Stimulated activated naive CD4-positive, alpha-beta T cell treated with Interleukin-2 at 50 U/mL for 16 hours (primary cell): ENCODE measurements at regions not wholly inside any gene's neighbourhood (a gene's known extent, or its start where the extent isn't known, plus 50 kb on each side); places are given as distances from the start of the nearest gene placed in this dataset.
A peak's percentile ranks its signal among the peaks of the same experiment; 100 is the strongest.

Source experiments
- DNase-seq: peaks from one replicate; lab custom pipeline; 2025; lab: John Stamatoyannopoulos, UW

DNA sequence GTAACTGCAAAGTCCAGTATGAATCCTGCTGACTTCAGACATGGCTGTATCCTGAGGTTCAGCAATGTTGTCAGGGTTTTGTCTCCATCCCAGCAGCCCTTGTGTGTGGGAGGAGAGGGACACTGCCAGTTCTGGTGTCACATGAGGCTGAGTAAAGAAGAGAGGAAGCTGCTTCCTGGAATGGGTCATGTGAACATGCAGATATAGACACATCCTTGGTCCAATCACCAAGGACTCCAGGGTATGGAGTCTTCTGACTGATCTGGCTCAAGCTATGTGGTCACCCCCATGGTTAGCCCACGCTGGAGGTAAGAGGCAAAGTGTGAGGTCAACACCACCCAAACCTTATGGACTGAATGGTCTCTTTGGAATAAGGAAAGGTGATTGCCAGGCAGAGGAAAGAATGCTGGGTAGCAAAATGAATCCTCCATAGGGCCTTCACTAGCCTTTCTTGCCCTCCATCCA, 134.4 kb upstream of the SLC1A4 start:
- no peak for DNase-seq

DNA sequence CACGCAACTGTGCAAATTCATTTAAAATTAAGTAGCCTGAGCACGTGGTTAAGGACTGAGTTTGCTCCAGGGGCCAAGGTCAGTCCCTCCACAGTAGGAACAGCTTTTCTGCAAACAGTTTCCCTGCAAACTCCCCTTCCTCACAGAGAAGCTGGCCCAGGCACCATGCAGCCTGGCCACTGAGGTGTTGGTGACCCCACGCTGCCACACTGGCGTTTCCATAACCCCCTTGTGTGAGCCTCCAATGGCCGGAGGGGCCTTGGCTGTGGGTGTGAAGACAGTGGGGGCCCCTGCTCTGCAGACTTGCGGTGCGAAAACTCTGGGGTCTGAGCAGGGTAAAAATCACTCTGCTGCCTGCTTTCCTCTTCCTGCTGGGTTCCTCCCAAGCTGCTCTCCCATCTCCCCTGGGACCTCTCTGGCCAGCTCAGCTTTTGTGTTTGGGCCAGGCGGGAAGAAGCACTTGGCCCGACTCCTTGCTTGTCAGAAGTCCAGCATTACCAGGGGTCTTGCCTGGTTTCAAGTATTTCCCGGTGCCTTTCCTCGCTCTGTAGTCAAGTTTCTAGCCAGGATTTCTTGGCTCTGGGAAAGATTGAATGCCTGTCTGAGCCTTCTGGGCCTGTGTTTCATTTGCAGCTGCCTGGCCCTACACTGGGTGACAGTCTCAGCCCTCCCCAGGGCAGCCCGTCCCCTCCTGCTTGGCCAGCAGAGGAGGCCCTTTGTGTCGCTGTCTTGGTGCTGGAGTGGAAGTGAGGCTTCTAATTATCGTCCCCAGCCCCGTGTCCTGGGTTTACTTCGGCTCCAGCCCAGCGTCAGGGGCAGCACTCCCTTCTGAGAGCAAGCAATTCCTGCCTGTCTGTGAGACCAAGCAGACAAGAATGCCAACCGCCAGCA, 131.4 kb upstream of the SLC1A4 start:
- no peak for DNase-seq

DNA sequence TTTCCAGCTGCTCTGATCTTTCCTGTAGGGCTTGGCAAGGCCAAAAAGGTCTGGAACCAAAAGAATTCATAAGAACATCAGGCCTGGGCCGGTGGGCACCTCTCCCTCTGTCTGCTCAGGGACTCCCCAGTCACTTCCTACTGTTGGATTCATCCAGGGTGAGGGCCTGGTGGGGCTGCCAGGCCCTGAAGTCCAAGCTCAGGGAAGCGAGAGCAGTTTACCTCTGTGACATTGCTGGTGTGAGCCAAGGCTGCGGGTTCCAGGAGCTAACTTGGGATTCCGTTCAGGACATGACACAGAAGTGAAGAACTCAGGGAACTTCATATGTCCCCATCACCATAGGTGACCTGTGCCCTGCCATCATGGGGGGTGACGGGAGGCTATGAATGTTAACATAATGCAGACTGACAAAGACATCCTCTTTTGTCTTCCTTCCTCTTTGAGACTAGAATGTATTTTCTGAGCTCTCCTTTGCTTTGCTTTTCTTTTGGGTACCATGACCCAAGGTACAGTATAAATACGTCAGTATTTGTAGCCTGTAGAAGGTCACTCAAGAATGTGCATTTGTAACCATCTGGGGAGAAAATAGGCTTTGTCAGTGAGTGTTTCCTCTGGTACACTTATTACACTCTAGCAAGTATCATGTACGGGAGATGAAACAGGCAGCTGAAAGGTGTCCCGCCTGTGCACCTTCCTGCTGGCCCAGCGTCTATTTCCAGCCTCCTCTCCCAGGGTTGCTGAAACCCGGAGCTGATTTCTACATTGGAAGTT, 130.5 kb upstream of the SLC1A4 start:
- DNase-seq, result no peak

DNA sequence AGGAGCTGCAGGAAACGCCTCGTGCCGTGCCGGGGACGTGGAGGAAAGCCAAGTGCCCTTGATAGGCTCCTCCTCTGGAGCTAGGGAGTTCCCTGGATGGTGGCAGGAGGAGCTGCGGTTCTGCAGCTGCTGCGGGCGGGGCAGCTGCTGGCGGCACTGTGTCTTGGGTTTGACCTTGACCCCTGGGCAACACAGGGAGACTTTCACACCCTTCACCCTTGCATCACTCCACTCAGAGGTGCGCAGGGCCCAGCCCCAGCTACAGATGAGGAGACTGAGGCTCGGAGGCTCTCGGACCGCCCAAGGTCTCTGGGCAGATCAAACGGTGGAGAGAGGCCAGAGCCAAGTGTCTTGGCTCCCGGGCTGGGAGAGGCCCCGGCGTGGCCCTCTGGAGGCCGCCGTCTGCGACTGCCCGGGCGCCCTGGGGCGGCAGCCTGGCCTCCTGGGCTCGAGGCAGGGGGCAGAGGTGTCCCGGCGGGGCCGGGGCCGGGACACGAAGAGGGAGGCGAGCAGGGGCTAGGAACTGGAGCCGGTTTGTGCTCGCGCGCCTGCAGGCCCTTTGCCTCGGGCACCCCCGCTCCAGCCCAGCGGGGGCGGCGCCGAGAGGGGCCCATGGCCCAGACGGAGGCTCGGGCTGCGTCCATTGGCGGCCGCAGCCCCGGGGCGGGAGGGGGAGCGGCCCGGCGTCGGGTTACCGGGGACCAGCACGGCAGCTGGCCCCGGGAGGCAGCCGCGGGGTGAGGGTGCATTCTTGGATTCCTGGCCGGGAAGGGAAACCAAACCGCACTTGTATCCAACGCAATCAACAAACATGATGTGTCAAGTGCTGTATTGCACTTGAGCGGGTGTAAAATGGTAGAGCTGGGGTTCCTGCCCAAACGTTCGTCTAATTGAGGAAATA, 129.6 kb upstream of the SLC1A4 start:
- DNase-seq, result no peak

DNA sequence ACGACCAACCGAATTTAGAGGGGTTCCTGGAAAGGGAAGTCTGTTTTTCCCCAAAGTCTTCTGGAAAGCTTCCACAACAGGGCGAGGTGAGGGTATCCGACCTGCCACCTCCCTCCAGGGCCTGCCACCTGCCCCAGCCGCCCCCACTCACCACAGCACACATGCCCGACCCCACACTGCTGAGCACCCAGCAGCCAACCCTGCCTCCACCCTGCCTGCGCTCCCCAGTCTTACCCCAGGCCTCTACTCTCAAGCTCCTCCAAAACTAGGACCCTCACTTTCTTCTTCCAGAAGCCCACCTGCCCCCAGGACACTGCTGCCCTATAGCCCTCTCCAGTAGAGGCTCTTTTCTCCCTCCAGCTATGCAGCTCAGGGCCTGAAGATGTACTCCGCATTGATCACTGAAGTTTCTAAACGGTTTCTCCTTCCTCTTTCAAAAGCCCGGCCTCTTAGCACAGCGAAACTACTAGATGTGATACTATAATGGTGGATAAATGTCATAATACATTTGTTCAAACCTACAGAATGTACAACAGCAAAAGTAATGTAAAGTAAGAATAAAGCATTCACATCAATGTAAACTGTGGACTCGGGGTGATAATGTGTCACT, 128.8 kb upstream of the SLC1A4 start:
- no peak for DNase-seq

DNA sequence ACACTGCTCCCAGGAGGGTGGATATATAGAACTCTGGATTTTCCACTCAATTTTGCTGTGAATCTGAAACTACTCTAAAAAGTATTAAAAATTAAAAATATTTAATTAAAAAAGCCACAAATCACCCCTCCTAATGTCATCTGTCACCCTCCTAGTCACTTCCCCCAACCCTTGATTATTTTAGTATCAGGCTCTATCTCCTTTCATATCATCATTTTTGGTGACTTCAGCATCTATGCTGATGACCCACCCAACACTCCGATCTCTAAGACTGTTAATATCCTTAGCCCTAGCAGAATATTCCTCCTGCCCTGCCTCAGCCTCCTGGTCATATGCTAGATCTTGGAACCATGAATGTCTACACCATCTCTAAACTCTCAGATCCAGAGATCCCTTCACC, 128.3 kb upstream of the SLC1A4 start:
- DNase-seq, result no peak

DNA sequence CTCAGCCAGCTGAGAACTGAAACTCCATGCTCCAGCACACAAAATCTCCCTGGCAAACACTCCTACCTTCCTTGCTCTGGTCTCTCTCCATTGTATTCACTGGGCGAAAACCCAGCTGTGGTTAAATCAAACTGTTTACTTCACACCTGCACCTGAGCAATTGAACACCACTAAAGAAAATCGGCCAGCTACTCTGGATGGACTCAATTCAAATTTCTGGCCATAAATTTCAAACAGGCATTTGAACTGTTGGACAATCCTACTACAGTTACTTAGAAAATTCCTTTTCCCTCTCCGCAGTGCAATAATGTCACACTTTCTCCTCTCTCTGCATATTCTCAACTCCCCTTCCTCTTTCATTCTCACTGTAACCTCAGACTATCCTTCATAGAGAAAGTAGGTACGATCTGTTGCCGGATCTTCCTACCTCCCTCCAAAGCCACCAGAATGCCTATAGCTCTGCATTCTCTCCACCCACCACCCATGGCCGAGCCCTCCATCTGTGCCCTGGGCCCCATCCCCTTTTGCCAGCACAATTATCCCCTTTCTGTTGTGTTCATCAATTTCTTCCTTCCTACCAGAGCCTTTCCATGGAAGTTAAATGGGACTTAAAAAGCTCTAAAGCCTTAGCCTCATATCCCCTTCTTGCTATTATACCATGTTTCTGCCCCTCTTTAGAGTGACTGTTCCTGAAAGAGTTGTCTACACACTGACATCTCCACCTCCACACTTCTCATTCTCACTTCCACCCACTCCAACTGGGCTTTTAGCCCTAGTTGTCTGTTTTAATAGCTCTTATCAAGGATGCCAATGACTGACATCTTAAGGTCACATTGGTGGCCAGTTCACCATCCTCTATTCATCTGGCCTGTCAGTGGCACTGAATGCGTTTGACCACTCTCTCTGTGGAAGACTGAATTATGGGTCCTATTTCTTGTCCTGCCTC, 127.5 kb upstream of the SLC1A4 start:
- DNase-seq, result no peak

DNA sequence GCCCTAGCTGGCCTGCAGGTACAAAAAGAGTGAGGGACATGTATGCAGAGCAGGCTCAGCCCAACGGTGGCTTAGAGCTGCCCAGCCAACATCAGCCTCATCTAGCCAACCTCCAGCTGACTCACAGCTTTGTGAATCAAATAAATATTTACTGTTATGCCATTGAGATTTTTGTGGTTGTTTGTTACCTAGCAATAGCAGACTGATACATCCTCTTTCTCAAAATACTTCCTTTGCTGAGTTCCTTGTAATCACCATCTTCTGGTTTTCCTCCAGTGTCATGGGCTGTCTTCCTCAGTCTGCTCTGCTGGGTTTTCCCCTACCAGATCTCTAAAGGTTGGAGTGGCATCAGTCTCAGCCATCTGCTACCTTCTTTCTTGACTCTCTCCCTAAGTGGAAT, 126.6 kb upstream of the SLC1A4 start:
- DNase-seq, result no peak

DNA sequence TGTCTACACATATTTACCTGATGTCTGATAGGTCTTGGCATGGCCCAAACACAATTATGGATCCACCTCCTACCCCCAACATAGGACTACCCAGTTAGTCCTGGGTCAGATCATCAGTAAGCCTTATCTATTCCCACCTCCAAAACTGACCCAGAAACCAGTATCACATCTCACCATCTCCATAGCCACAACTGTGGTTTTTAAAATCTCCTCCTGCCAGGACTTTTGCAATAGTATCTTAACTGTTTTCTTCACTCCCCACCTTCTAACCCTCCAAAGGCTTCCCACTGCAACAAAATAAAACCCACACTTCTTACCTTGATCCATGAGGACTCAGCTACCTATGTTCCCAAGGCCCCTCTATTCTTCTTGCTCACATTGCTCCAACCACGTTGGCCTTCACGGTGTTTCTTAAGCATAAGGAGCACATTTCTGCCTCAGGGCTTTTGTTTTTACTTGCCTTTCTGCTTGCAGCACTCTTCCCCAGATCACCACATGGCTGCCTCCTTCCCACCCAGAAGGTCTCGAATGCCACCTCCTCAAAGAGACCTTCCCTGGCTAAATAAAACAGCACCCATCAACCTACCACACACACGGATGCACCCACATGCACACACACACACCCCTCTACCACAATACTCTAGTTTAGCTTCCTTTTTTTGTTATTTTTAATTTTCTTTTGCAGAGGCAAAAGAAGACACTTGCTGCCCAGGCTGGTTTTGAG, 125.9 kb upstream of the SLC1A4 start:
- DNase-seq, result no peak

DNA sequence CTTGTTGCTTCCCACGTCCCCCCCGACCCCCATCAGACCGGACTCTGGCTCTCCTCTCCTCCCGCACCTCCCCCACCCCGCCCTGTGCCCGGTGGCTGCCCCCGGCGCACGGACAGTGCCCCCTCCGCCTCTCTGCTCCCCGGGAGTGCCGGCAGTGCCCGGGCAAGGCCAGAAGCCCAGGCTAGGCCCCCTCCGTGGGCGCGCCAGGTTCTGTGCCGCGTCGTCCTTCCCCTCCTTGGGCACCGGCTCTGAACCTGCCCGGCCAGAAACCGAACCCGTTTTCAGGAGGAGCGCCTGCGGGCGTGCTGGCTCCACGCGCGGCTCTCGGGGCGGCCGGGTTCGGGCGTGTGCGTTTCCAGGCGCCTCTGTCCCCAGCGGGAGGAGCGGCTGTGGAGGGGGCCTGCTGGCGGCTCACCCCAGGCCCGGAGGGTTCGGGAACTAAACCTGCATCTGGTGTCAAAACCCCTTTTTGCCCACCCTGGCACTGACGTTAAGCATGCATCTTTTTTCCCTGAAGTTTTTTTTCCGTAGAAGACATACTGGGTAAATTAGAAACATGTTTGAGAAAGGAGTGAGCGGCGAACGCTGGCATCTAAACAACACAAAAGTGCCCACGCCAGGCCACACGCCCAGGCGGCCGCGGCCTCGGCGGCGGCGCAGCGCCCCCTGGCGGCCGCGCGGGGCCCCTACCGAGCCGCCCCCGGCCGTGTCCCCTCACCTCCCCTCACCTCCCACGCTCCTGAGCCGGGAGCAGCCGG, 123.9 kb upstream of the SLC1A4 start:
- DNase-seq, result peak; percentile 45

DNA sequence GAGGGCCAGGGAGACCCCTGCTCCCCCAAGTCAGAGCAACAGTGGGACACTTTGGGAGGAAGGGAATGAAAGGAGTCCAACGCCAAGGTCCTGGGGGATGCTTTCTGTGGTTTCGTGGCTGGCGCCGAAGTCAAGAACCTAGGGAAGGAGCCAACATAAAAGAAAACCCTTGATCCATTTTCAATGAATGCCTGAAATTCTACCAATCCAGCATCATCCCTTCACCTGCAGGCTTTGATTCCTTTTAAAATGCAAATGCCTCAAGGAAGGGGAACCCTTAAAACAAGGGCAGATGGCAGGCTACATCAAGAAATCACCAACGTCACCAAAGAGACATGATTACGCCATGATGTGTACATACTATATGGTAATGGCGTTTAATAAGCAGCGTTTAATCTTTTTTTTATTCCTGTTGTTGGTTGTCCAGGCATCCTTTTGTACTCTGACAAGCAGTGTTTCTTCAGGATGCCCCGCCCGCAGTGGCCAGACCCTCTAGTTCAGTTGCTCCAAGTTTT, 123.3 kb upstream of the SLC1A4 start:
- DNase-seq, result no peak

DNA sequence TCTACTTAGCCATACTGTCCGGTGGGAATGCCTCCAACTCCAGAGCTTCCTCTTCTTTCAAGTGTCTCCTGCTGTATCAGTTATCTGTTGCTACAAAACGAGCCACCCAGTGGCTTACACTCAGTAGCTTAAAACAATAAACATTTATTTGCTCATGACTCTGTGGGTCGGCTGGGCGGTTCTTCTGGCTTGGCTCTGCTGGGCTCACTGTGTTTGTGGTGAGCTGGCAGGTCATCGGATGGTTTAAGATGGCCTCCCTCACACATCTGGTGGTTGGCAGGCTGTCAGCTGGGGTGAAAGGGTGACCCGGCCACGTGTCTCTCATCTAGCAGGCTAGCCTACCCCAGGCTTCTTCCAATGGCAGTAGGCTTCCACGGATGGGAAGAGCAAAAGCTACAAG, 122.4 kb upstream of the SLC1A4 start:
- DNase-seq, result no peak

DNA sequence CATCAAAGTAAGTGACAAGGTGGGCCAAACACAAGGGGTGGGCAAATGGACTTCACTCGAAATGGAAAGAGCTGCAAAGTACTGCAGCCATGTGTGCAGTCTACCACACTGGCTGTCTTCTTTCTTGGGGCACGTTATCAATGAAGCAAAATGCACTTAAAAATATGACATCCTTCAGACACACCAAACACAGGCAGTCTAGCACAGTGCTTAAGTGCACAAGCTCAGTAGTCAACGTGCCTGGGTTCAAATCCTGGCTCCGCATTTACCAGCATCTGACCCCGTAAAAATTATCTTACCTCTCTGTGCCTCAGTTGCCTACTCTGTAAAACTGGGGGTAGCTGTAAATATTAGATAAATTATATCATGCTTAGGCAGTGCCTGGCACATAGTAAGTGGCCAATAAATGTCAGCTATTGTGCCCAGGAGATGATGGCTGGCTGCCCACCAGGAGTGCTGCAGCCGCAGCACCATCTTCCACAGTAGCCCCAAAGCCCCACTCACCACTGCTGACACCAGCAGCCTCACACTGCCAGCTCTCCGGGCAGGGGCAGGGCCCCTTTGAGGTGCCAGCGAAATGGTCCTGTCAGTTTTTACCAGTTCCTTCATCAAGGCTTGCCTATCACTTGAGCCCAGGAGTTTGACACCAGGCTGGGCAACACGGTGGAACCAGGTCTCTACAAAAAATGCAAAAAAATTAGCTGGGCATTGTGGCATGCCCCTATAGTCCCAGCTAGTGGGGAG, 121.8 kb upstream of the SLC1A4 start:
- no peak for DNase-seq

DNA sequence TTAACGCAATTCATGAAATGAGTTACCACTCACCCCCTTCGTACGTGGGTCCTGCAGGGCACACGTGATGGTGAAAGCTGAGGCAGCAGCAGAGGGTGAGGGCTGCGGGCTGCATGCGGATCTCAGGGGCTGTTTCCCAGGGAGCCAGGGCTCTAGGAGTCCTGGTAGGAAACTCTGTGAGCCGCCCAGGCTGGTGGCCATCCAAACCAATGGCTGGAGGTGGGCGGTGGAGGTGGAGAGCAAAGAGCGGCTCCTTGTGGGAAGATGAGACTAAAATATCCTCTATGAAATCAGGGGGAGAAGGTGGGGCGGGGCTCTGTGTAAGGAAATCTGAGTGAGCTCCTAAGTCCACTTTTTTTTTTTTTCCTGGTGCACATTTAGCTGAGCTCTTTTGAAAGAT, 120.1 kb upstream of the SLC1A4 start:
- no peak for DNase-seq

DNA sequence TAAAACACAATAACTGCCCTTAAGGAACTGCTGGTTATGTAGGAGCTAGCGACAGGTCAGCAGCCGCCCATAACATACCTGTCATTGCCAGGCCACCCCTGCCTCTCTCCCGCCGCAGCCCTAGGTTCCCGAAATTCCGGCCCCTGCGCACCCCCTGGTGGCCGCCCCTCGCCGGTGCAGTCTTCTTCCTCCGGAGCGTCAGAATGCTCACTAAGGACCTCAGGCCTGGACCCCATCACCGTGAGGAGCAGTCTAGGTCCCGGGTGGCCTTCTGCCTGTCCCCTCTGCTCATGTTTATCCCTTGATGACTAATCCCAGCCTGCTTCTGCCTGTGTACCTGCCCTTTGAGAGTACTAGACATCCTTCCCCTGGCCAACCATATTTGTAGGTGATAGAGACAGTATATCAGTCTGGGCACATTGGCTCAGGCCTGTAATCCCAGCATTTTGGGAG, 115.7 kb upstream of the SLC1A4 start:
- DNase-seq, result peak; percentile 67

DNA sequence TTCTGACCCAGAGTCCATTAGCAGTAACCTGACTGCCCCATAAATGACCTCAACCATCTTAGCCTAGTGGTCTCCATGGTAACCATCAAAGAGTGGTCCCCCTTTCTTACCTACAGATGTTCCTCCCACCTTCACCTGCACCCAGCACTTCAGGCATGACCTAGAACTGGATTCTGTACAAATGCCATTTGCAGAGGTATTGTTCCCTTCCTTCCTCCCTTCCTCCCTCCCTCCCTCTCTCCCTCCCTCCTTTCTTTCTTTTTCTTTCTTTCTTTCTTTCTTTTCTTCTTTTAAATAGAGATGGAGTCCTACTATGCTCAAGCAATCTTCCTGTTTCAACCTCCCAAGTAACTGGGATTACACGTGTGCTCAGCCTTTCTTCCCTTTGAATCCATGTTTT, 114.6 kb upstream of the SLC1A4 start:
- DNase-seq, result no peak

DNA sequence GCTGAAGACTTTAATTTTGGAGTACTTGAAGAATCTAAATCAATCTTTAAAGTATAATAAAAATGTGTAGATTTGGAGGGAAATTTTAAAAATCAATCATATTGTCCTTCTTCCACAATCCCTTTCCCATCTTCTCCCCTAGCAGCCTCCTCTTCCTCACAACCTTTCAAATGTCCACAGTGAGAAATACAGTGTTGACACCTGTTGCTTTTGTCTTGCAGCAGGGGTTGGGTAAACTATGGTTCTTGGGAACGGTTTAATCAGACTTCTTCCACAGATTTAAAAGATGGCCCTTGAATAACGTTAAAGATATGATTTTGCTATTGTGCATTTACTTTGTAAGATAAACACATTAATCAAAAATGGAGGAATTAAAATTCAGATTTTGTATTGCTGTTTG, 113.8 kb upstream of the SLC1A4 start:
- DNase-seq, result no peak

DNA sequence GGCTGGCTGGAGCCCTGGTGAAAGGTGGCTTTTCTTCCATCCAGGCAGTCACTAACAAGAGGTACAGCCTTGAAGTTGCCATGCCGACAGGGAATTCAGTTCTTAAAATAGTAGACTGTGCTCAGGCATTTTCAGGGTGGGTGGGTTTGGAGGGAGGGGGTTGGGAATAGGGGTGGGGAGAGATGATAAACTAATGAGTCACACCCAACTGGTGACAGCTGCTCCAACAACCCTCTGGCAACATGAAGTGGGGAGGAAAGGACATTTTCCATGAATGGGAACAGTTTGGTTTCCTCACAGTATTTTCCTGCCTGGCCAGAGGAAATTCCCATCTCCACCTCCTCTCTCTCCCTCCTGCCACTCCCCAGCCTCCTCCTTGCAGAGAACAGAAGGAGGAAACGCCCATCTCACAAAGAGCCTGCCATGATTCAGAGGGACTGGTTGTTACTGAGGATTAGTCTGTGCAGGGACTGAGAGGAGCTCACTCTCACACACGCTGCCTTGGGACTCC, 113.0 kb upstream of the SLC1A4 start:
- no peak for DNase-seq
